Tibial nerve (tissue), 3 donors: ENCODE measurements at regions not wholly inside any gene's neighbourhood (a gene's known extent, or its start where the extent isn't known, plus 50 kb on each side); places are given as distances from the start of the nearest gene placed in this dataset.

Source experiments
- POLR2A ChIP-seq, 2 donors: fragments of 450-650 bp; IDR thresholded peaks; one replicate each; pipeline ENCODE4 v1.6.1; 2017; ENCODE audit warnings: antibody characterized with exemption in 2 of 2, mild to moderate bottlenecking in 2 of 2, moderate library complexity in 2 of 2
- TF ChIP-seq, protein P1 (sequence below), 5 experiments: fragments of 200-600 bp in 3 of 5; fragments of 450-650 bp in 2 of 5; sonication (generic) in 3 of 5; IDR thresholded peaks; one replicate each; pipeline ENCODE4 v1.5.1; 2016 to 2019; ENCODE audit warnings: antibody characterized with exemption in 5 of 5, mild to moderate bottlenecking in 3 of 5, moderate library complexity in 2 of 5

- TF ChIP-seq POLR2A (IDR thresholded peaks at IDR 0.05): no peak
- TF ChIP-seq, protein P1, sequence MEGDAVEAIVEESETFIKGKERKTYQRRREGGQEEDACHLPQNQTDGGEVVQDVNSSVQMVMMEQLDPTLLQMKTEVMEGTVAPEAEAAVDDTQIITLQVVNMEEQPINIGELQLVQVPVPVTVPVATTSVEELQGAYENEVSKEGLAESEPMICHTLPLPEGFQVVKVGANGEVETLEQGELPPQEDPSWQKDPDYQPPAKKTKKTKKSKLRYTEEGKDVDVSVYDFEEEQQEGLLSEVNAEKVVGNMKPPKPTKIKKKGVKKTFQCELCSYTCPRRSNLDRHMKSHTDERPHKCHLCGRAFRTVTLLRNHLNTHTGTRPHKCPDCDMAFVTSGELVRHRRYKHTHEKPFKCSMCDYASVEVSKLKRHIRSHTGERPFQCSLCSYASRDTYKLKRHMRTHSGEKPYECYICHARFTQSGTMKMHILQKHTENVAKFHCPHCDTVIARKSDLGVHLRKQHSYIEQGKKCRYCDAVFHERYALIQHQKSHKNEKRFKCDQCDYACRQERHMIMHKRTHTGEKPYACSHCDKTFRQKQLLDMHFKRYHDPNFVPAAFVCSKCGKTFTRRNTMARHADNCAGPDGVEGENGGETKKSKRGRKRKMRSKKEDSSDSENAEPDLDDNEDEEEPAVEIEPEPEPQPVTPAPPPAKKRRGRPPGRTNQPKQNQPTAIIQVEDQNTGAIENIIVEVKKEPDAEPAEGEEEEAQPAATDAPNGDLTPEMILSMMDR (IDR thresholded peaks at IDR 0.05): no peak
Observed at GRCh38 chr10:9012312-9012711, 957.8 kb downstream of the GATA3 start.
